ENCODE measurements at regions not wholly inside any gene's neighbourhood (a gene's known extent, or its start where the extent isn't known, plus 50 kb on each side); places are given as distances from the start of the nearest gene placed in this dataset.

DNA sequence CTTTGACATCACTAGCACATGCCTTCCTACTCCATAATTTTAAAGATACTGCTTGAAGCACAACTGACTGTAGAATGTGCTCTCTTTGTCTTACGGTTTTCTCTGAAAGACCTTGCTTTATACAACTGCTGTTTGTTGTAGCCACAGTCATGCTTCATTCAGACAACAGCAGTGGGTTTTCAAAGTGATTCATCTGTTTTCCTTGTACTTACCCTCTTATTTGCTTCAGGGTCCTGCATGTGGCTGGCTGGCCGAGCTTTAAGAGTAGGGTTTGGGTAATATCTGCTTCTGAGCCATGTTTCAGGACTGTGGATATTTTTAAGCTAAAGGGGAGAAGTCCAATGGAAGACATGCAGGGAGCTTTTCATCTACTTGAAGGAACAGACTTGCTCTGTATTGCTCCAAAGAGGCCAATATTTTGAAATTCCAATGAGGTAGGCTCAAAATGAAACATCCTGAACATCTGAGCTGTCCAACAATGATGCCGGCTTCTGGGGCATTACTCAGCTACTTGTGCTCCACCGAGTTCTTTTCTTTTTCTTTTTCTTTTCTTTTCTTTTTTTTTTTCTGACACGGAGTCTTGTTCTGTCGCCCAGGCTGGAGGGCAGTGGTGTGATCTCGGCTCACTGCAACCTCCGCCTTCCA, 160.2 kb upstream of the SGK1 start:
- DNase-seq = no peak

DNA sequence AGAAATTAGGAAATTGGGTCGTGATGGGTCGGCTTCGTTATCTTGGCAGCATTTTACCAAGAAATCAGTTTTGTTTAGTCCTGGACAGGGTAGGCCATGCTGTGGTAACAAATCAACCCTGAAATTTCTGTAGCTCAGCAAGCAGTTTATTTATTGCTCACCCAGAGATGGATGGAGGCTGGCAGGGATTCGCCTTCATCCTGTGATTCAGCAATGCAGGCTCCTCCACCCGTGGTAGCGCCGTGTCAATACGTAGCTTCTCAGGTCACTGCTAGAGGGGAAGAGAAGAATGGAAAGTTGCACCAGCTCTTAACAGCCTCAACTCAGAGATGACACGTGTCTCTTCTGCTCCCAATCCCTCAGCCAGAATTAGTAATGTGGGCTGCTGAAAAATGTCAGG, 157.0 kb upstream of the SGK1 start:
- DNase-seq = no peak

GRCh38 chr6:134472661-134473060, 154.7 kb upstream of the SGK1 start:
- DNase-seq = no peak

GRCh38 chr6:134472046-134472445, 154.1 kb upstream of the SGK1 start:
- no peak for DNase-seq

DNA sequence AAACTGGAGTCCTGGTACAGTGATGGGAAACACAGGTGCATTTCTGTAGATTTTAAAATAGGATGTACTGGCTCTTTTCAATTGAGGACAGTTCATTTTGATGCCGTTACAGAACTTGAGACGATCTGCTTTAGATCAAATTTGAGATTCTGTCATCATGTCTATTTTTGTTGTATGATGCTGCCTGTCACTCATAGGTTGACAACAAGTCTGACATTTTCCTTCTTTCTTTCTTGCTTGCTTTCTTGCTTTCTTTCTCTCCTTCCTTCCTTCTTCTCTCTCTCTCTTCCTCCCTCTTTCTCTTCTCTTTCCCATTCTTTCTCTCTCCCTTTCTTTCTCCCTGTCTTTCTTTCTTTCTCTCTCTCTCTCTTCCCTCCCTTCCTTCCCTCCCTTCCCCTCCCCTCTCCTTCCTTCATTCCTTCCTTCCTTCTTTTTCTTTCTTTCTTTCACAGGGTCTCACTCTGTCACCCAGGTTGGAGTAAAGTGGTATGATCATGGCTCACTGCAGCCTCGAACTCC, 152.6 kb upstream of the SGK1 start:
- DNase-seq = no peak

DNA sequence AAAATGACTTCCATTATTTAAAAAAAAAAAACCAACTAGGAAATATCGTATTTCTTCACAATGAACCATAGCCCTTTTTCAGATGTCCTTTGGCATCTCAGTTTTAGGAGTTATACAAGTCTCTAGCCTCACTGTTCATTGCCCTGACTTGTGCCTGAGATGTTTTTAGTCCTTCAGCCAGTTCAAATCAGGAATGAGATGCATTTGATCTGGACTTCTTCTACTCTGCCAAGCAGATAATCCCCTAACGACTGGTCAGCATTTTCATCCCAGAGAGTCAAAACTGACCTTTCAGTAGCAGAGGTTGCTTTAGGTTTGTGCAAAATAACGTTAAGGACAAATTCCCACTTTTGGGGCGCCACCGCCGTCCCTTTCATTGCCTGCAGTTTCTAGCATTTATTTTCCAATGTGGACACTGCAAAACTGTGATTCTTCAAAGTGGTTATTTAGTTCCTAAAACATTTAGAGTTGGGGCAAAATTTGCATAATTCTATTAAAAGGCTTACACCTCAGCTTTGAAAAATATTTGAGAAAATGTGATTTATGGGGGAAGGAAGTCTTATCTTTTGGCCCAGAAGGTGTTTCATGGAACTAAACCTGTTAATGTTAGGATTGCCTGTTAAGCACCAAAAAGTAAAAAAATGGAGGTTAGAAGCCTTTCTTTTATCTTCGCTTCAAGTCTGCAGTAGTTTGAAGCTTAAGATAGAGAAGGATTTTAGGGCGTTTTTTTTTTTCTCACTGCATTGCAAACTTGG, 152.0 kb upstream of the SGK1 start:
- DNase-seq = no peak

- DNase-seq = no peak
Observed at GRCh38 chr6:134468633-134469032, 150.7 kb upstream of the SGK1 start.

GRCh38 chr6:134467620-134468019, 149.7 kb upstream of the SGK1 start:
- no peak for DNase-seq

- no peak for DNase-seq
Observed at GRCh38 chr6:134466771-134467525, 149.0 kb upstream of the SGK1 start.

DNA sequence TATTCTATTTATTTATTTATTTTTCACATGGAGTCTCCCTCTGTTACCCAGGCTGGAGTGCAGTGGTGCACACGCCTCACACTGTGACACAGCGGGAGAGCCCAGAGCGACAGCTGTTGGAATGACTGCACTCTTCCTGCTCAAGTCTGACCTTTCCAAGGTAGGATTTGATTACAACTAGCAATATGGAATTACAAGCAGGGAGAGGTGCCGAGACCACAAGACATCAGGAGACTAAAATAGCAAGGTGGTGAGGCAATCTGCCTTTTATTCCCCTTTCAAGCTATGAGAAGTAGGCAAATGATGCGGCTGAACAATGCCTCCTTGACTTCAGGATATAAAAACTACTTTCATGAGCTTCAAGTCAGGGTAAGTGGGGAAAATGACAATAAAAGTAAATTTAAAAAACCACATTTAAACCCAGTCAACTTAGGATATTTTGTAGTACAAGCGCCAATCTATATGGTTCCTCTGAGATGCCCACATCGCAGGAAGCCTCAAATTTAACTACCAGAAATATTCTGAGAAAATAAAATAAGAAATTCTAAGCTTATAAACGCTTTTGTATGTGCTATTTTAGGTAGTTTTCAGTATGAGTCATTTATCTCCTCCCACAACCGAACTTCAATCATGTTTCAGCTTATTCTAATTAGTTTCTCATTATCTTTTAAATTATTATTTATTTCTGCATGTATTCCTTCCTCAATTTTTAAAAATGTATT, 146.9 kb upstream of the SGK1 start:
- peak; percentile 77 for DNase-seq

DNA sequence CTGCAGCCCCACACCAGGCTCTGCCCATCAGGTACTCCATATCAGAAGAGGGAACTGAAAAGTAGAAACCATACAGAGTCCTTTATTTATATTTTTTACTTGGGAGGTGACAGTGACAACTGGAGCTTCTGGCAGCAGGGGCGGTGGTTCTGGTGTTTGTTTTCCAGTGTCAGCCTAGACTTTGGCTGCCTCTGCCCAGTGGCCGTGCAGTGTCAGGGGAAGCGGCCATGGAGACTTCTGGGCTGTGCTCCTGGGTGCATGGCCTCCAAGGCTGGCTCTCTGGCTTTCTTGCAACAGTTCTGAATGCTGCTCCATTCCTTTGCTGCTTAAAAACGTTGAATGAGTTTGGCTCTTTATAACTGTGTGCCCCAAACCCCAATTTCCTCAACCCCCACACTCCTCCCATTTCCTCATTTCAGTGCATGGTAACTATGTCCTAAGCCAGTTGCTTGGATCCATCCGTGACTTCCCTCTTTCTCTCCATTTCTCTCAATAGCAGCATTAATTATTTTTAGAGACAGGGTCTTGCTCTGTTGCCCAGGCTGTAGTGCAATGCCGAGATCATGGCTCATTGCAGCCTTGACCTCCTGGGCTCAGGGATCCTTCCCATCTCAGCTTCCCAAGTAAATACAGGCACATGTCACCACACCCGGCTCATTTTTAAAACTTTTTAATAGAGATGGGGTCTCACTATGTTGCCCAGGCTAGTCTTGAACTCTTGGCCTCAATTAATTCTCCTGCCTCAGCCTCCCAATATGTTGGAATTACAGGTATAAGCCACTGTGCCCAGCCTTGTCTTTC, 141.1 kb upstream of the SGK1 start:
- no peak for DNase-seq

GRCh38 chr6:134457941-134458340, 140.0 kb upstream of the SGK1 start:
- DNase-seq = no peak

DNA sequence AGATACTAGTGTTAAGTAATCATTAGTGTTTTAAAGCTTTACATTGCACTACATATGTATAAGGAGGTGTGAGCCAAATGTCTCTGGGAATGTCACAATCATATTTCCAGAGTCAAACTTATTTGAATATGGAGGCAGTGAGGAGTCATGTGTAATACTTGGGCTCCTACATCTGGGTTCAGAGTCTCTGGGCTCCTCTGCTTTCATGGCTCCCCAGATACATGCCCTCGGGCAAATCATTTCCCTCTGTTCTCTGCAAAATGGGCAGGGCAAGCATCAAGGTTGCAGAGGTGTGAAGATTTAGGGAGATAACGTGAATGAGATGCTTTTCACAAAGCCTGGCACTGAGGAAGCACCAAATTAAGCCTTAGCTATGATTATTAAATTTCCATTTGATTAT, 138.3 kb upstream of the SGK1 start:
- DNase-seq = no peak

DNA sequence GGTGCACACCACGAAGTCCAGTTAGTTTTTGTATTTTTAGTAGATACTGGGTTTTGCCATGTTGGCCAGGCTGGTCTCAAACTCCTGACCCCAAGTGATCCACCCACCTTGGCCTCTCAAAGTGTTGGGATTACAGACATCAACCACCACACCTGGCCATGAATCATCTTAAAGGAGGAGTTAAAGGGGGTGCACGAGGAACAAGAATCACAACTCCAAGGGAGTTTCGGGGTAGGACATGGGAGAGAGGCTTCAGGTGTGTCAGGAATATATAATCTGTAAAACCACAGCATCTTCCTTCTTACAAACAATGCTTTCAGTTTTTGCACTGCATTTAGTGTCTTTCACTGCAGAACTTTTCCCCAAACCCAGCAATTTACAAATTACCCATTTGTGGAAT, 137.4 kb upstream of the SGK1 start:
- DNase-seq = no peak

- no peak for DNase-seq
Observed at GRCh38 chr6:134454794-134455193, 136.9 kb upstream of the SGK1 start.

GRCh38 chr6:134453792-134454510, 136.0 kb upstream of the SGK1 start:
- no peak for DNase-seq

DNA sequence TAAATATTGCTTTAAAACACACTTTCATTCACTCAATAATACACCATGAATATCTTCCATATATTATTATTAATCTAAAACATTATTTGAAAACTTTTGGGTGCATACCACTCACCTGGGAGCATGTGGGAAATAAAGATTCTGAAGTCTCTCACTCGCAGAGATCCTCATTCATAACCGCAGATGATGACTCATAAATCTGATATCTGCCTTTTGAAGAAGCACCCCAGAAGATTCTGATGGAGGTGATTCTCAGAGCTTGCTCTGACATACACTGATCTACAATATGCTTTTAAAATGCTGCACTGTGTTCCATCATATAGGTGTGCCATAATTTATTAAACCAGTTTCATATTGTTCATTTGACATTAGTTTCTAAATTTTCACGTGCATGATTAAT, 135.0 kb upstream of the SGK1 start:
- no peak for DNase-seq

- no peak for DNase-seq
Observed at GRCh38 chr6:134451529-134451928, 133.6 kb upstream of the SGK1 start.

- DNase-seq = no peak
Observed at GRCh38 chr6:134449781-134450180, 131.9 kb upstream of the SGK1 start.

- no peak for DNase-seq
Observed at GRCh38 chr6:134449004-134449403, 131.1 kb upstream of the SGK1 start.

DNA sequence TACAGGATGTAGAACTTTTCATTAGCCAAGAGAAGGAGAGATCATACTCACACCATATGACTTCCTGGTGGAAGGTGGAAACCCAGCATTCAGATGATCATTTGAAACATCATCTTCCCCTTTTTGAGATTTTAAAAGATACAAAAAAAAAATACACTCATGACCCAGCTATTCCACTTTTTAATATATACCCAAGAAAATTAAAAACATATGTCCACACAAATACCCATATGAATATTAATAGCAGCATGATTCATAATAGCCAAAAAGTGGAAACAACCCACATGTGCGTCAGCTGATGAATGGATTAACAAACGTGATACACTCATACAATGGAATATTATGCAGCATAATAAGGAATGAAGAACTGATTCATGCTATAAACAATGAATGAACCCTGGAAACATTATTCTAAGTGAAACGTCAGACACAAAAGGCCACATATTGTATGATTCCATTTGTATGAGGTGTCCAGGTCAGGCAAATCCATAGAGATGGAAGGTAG, 130.0 kb upstream of the SGK1 start:
- no peak for DNase-seq

Measured in SHP77 treated with DMSO at 0.1 percent for 48 hours (cell line).